Lower leg skin (tissue), 3 donors: ENCODE measurements at regions not wholly inside any gene's neighbourhood (a gene's known extent, or its start where the extent isn't known, plus 50 kb on each side); places are given as distances from the start of the nearest gene placed in this dataset.

Experiments used
- POLR2A ChIP-seq, 2 donors: fragments of 450-650 bp; IDR thresholded peaks; one replicate each; pipeline ENCODE4 v1.6.1; 2016 to 2017; ENCODE audit warnings: antibody characterized with exemption in 2 of 2, mild to moderate bottlenecking in 1 of 2, moderate library complexity in 1 of 2
- TF ChIP-seq, protein P1 (sequence below), 3 donors: fragments of 450-650 bp; IDR thresholded peaks; one replicate each; pipeline ENCODE4 v1.5.1; 2016; ENCODE audit warnings: antibody characterized with exemption in 3 of 3, mild to moderate bottlenecking in 3 of 3, moderate library complexity in 2 of 3

- TF ChIP-seq, protein P1, sequence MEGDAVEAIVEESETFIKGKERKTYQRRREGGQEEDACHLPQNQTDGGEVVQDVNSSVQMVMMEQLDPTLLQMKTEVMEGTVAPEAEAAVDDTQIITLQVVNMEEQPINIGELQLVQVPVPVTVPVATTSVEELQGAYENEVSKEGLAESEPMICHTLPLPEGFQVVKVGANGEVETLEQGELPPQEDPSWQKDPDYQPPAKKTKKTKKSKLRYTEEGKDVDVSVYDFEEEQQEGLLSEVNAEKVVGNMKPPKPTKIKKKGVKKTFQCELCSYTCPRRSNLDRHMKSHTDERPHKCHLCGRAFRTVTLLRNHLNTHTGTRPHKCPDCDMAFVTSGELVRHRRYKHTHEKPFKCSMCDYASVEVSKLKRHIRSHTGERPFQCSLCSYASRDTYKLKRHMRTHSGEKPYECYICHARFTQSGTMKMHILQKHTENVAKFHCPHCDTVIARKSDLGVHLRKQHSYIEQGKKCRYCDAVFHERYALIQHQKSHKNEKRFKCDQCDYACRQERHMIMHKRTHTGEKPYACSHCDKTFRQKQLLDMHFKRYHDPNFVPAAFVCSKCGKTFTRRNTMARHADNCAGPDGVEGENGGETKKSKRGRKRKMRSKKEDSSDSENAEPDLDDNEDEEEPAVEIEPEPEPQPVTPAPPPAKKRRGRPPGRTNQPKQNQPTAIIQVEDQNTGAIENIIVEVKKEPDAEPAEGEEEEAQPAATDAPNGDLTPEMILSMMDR (IDR thresholded peaks at IDR 0.05): no peak
- TF ChIP-seq POLR2A (IDR thresholded peaks at IDR 0.05): no peak
These were observed 861.7 kb upstream of the CNTNAP5 start for GRCh38 chr2:123163398-123163797.
